GM21526 (cell line): ENCODE measurements at regions not wholly inside any gene's neighbourhood (a gene's known extent, or its start where the extent isn't known, plus 50 kb on each side); places are given as distances from the start of the nearest gene placed in this dataset.

Source experiments
- ATAC-seq: cut with Tn5 transposase; IDR thresholded peaks from one replicate; pipeline ENCODE4 v1.9.1; 2021; ENCODE audit warnings: moderate library complexity; ENCODE audit not compliant: unreplicated experiment, low FRiP score

DNA sequence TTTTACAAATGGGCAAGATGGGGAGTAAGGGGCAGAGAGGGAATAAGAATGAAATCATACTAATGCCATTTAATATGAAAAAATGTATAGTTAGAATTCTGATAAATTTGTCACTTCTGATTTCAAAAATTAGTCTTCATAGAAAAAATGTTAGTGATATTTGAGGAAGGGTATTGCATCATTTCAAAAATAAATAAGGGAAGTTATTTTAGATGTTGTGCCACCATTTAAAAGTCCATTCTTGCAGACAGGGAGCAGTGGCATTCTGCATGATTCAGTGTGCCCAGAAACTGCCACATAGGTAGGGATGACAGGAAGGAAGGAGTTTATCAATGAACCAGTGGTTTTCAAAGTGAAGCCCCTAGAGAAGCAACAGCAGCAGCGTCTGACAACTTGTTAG lies 674.6 kb downstream of the EPM2A start:
- no peak for ATAC-seq

- ATAC-seq = no peak
Measured at GRCh38 chr6:145063091-145063490, 672.2 kb downstream of the EPM2A start.

DNA sequence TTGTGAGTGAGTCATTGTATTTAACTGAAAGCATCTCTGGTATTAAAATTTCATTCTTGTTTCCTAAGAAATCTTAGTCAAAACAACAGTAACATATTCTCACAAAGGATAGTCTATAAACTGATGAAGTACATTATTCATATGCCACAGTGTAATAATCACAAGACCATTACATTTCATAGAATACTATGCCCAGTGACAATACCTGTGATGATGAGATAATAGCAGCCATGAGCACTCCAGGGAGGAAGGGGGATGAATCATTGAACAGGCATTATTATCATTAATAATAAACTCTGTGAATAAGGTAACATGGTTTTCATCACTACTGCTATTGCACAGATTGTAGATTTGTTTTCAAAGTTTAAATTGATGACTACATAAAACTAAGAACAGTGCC lies 667.9 kb downstream of the EPM2A start:
- ATAC-seq = no peak

GRCh38 chr6:145068577-145068976 lies 666.7 kb downstream of the EPM2A start:
- ATAC-seq = no peak

DNA sequence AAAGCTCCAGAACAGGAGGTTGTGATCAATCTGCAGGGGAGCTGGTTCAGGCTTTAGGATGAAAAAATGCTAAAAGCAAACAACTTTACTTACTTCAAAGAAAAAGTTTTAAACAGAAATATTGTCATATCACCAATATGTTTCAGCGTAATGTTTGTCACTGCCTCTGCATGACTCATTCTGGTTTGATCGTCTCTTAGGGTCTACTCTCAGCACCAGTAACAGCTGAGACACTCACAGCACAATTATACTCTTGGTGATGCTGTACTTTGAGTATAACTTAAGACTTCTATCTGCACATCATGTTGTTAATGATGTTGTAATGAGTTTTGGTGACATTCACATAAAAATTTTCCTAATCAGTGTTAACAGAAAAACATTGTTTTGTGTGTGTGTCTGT lies 665.4 kb downstream of the EPM2A start:
- ATAC-seq = no peak

DNA sequence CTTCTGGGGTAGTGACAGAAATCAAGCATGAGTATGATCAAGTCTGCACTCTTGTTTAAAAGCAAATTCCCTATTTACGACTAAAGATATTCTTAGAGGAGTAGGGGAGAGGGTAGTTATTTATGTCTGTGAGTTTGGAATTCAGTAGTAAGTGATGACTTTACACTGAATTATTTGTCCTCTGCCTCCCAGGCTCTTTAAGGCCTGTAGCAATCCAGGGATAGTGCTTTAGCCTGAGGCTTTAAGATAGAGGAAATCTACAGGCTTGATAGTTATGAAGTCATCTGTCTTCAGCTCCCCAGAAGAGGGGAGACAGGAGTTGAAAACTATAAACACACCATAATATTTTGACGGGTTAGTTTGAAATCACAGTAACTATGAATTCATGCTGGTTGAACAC lies 664.5 kb downstream of the EPM2A start:
- no peak for ATAC-seq

- ATAC-seq = no peak
Measured at GRCh38 chr6:145071836-145072235, 663.5 kb downstream of the EPM2A start.

DNA sequence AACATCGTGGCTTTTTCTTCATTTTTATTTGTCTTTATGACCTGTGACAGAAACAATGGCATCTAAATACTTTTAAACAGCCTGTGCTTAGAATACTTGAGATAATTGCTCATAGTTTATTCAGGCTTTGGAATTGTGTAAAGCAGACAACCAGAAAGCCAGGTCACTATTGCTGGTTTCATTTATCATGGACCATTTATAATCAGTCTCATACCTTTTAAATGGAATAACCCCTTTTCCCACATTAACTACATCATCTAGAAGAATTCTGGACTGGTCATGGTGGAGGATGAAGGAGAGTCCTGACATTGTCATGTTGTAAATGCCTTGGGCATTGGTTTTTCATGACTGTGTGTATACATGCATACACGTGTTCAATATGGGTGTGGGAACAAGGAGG lies 661.5 kb downstream of the EPM2A start:
- no peak for ATAC-seq

GRCh38 chr6:145074805-145075204 lies 660.5 kb downstream of the EPM2A start:
- no peak for ATAC-seq

DNA sequence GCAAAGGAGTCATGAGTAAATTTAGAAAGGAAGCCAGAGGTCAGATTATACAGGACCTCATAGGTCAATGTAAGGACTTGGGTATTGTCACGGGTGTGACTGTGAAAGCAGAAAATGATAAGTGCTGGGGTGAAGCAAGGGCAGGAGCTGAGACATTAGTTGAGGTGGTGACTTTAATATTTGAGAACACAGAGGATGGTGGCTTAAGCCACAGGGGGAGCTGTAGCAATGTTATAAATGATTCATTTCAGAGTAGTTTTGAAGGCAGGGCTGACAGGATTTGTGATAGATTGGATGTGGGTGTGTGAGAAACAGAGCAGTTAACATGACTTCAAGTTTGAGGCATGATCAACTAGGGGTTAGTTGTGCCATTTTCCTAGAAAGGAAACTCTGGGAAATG lies 659.9 kb downstream of the EPM2A start:
- no peak for ATAC-seq

GRCh38 chr6:145076115-145076841 lies 659.0 kb downstream of the EPM2A start:
- no peak for ATAC-seq

DNA sequence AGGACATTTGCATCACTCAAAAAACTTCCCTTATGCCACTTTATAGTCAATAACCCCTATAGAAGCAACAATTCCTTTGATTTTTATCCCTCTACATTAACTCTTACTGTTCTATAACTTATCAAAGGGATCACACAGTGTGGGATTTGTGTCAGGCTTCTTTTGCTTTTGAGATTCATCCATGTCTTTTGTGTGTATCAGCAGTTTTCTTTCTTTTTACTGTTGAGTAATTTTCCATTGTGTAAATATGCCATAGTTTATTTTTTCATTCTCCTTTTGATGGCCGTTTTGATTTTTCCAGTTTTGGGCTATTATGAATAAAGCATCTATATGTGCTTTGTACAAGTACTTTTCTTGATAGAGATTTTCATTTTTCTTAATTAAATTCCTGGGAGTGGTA lies 657.9 kb downstream of the EPM2A start:
- no peak for ATAC-seq

DNA sequence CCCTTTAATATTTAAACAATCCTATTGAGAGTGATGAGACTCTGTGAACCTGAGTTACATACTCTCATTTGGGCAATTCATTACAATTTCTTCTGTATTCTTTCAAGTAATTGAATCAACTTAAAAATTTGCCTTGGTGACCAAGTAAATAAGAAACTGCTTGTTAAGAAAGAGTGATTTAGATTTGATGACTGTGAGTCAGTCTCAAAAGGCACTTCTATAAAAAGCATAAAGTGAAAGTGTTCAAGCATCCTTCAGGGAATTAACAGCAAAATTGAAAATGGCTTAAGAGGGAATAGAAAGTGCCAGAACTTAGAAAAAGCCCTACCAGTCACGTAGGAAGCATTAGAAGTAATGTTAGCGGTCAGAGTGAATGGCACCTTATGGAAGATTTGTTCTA lies 654.7 kb downstream of the EPM2A start:
- ATAC-seq = no peak

GRCh38 chr6:145081677-145082076 lies 653.6 kb downstream of the EPM2A start:
- ATAC-seq = no peak

DNA sequence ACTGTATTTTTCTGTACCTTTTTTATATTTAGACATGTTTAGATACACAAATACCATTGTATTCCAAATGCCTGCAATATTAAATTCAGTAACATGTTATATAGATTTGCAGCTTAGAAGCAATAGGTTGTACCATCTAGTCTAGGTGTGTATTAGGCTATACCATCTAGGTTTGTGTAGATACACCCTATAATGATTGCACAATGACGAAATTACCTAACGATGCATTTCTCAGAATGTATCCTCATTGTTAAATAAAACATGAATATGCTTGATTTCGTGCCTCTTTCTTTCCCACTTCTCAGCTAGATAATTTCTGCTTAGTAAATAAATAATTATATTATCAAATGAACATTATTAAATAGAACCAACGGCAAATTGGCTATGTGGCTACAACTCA lies 653.0 kb downstream of the EPM2A start:
- no peak for ATAC-seq

DNA sequence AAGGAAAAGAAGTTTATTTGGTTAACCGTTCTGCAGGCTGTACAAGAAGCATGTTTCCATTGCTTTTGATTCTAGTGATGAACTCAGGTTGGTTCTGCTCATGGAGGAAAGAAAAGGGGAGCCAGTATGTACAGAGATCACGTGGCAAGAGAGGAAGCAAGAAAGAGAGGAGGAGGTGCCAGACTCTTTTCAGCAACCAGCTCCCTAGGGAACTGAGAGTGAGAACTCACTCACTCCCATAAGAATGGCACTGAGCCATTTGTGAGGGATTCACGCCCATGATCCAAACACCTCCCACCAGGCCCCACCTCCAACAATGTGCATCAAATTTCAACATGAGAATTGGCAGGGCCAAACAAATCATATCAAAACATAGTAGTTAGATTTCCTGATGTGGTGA lies 649.1 kb downstream of the EPM2A start:
- ATAC-seq = no peak

DNA sequence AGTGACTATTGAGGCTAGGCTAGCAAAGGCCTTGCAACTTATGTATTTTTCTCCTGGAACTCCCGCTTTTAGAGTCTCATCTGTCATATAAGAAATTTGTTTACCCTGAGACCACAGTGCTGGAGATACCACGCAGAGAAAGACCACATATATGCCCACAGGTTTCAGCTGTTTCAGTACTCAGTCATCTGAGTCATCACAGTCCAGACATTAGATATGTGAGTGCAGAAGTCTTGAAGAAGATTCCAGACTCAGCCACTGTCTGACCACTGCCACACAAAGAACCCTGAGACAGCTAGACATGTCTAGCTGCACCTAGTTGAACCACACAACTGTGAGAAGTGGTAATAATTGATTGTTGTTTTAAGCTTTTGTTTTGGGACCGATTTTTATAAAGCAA lies 648.3 kb downstream of the EPM2A start:
- ATAC-seq = no peak

GRCh38 chr6:145090801-145091585 lies 644.3 kb downstream of the EPM2A start:
- ATAC-seq = no peak

GRCh38 chr6:145091586-145092142 lies 643.7 kb downstream of the EPM2A start:
- no peak for ATAC-seq

DNA sequence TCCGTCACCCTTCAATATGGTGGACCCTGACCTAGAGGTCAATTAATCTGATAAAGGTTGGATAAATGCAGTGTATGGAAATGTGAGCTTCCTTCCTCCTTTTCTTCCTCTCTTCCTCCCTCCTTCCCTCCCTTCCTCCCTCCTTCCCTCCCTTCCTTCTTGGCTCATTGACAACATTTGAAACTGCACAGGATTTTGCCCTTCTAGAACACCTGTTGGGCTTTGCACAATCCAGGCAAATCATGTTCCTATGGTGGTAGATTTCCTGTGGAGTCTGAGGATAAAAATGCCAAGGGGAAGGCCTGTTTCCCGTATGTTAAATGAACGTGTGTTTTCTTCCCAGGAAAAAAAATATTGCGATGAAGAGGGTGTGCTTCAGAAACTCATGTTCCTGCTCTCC lies 642.8 kb downstream of the EPM2A start:
- no peak for ATAC-seq

DNA sequence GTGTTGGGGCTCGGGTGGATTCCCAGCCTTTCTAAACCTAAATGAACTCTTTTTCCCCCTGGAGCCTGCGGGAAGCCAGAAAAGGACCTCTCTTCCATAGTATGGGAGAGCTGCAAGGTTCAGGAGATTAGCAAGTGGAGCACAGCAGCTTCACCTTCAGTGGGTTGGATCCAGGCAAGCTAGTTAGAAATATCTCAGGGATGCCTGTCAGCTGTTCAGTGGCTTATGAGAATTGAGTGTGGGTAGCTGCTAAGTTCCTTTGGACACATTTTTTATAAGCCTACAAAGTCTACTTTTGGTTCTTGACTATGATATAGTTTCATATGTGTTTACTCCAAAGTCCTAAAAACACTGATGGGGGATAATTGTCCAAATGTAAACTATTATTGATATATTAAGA lies 642.1 kb downstream of the EPM2A start:
- no peak for ATAC-seq

GRCh38 chr6:145096846-145097245 lies 638.5 kb downstream of the EPM2A start:
- ATAC-seq = no peak
